CD4-positive, alpha-beta T cell (primary cell): ENCODE measurements at regions not wholly inside any gene's neighbourhood (a gene's known extent, or its start where the extent isn't known, plus 50 kb on each side); places are given as distances from the start of the nearest gene placed in this dataset.

Experiments
- ATAC-seq: fragments of 200-7000 bp; cut with Tn5 transposase; one replicate; pipeline ENCODE4 v1.10.0; 2022; ENCODE audit warnings: mild to moderate bottlenecking; ENCODE audit not compliant: poor library complexity
- CTCF ChIA-PET: fragments of 350-600 bp; sonication (Branson Sonifier 250); formaldehyde crosslinking; loops from one replicate; lab custom pipeline; 2021; ENCODE audit warnings: antibody characterized with exemption, inconsistent platforms; lab: Charles Lee
- POLR2A ChIA-PET: fragments of 350-600 bp; sonication (Branson Sonifier 250); formaldehyde crosslinking; loops from one replicate; lab custom pipeline; 2021; ENCODE audit warnings: antibody characterized with exemption, inconsistent platforms; lab: Charles Lee
- DNase-seq, 14 experiments: peaks; one replicate each; pipeline ENCODE4 v3.0.0-alpha.2; 2013 to 2020; ENCODE audit warnings: mixed read lengths in 2 of 14
- H3K27ac ChIP-seq, 2 donors: one replicate each; pipeline versions ENCODE4 v1.5.1 to v1.7.0; 2013; ENCODE audit warnings: low read length in 2 of 2, low read depth in 1 of 2, mild to moderate bottlenecking in 1 of 2
- H3K27me3 ChIP-seq, 2 experiments: 1 replicate in 1 of 2; 2 replicates in 1 of 2; pipeline versions ENCODE4 v1.6.1 to v1.7.0; 2013; ENCODE audit warnings: low read length in 2 of 2, control low read depth in 1 of 2, mild to moderate bottlenecking in 1 of 2, moderate library complexity in 1 of 2; ENCODE audit not compliant: insufficient read depth in 2 of 2, control insufficient read depth in 1 of 2
- H3K36me3 ChIP-seq: one replicate; pipeline ENCODE4 v1.6.1; 2013; ENCODE audit warnings: low read length, control low read depth; ENCODE audit not compliant: insufficient read depth
- H3K4me1 ChIP-seq: one replicate; pipeline ENCODE4 v1.6.1; 2013; ENCODE audit warnings: low read length, control low read depth; ENCODE audit not compliant: insufficient read depth
- H3K4me3 ChIP-seq: one replicate; pipeline ENCODE4 v1.5.1; 2013; ENCODE audit warnings: mild to moderate bottlenecking, low read length, moderate library complexity
- H3K9me3 ChIP-seq, 2 experiments: 1 replicate in 1 of 2; 2 replicates in 1 of 2; pipeline versions ENCODE4 v1.6.1 to v1.7.0; 2013; ENCODE audit warnings: low read length in 2 of 2, mild to moderate bottlenecking in 2 of 2, control low read depth in 1 of 2, moderate library complexity in 1 of 2; ENCODE audit not compliant: control insufficient read depth in 1 of 2, insufficient read depth in 1 of 2
- H3K27ac Mint-ChIP-seq: one replicate; pipeline ENCODE4 v1.8.0; 2020; ENCODE audit warnings: mixed read lengths
- H3K27me3 Mint-ChIP-seq: one replicate; pipeline ENCODE4 v1.8.0; 2021; ENCODE audit warnings: mixed read lengths
- H3K36me3 Mint-ChIP-seq: one replicate; pipeline ENCODE4 v1.8.0; 2021; ENCODE audit warnings: low read depth, mixed read lengths
- H3K4me1 Mint-ChIP-seq: one replicate; pipeline ENCODE4 v1.8.0; 2021; ENCODE audit warnings: low read depth, mixed read lengths
- H3K4me3 Mint-ChIP-seq: one replicate; pipeline ENCODE4 v1.8.0; 2020; ENCODE audit warnings: mild to moderate bottlenecking, mixed read lengths
- H3K9me3 Mint-ChIP-seq: one replicate; pipeline ENCODE4 v1.8.0; 2020; ENCODE audit warnings: mixed read lengths
- CTCF ChIP-seq: fragments of 200-600 bp; IDR thresholded peaks from one replicate; pipeline ENCODE4 v1.8.0; 2022; ENCODE audit warnings: antibody characterized with exemption, mild to moderate bottlenecking
- intact Hi-C, 2 experiments: fragments of 100-400 bp; cut with DNase I in 1 of 2; cut with micrococcal nuclease in 1 of 2; formaldehyde crosslinking; loops; one replicate each; pipeline versions ENCODE4 v1.15.1 to v1.9.0; 2023 to 2025; cut with DNase I, micrococcal nuclease

DNA sequence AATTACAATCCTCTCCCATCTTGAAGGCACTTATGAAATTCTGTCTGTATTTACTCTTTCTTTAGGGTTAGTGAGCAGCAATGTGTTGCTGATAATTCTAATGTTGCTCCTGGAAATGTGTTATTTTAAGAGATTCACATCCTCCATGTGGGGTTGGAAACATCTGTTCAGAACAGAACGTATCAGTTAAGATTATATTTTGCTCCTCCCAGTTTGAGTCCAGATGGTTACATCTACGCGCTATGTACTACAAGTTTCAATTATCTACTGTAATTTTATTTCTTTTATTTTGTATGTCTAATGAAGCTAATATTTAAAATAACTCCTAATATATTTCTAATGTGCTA, 250.6 kb upstream of the KLF6 start:
- ChIA-PET CTCF (interaction anchor here (1.0 kb wide), 1 partner anchor 224 kb away, joined by 3 read pairs; no protein-coding TSS in a partner anchor), POLR2A (interaction anchor here (0.7 to 2.0 kb wide), 5 partner anchors 22 to 258 kb away, joined by 3 to 17 read pairs (median 3); partner anchors contain the start of gene KLF6)
- no peaks in the 10 kb centered on the region for H3K36me3 ChIP-seq
- Mint-ChIP-seq H3K36me3 (no peaks in the 10 kb centered on the region), H3K4me3 (peak overlapping the region; percentile 86), H3K9me3 (no peaks in the 10 kb centered on the region), H3K4me1 (peaks cover 26% of the 10 kb centered on the region), H3K27ac (peak overlapping the region; percentile 82), H3K27me3 (no peaks in the 10 kb centered on the region)
- no peak for TF ChIP-seq CTCF
- DNase-seq (no peak), ATAC-seq (no peak)
- peak overlapping the region; percentile 42 for H3K4me3 ChIP-seq
- no peaks in the 10 kb centered on the region for H3K9me3 ChIP-seq
- peaks cover 26% of the 10 kb centered on the region for H3K4me1 ChIP-seq
- intact Hi-C loops = no loop called here
- no peaks in the 10 kb centered on the region for H3K27me3 ChIP-seq
- no peak overlapping the region for H3K27ac ChIP-seq

DNA sequence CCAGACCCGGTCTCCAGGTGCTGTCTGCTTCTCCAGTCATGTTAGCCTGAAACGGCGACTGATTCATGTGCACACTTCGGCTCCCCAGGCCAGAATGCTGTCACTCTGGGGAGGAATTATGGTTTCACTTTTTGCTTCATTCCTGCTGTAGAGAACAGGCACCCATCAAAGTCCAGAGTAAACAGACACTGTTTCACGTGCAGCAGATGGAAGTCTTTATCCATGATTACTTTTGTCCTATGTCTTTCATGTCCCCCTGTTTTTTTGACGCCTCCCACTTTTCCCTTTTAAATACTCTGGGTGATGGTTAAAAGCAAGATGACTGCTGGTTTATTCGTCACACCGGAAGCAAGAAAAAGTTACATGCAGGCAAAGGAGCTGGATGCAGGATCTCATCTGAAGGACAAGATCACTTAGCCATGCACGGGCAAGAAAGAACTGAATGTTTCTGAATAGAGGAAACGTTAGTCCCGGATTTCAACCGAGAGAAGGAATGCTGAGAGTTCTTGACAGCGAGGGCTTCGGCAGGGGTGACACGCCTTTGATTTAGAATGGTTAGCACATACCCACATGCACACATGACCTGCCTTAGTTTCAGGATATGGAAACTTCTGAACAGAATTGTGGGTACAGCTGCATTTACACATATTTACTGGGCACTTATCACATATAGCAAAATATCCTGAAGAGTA, 250.0 kb upstream of the KLF6 start:
- Mint-ChIP-seq H3K4me3 (peak overlapping the region; percentile 86), H3K36me3 (no peaks in the 10 kb centered on the region), H3K27ac (peak overlapping the region; percentile 82), H3K9me3 (no peaks in the 10 kb centered on the region), H3K27me3 (no peaks in the 10 kb centered on the region), H3K4me1 (peaks cover 26% of the 10 kb centered on the region)
- ChIA-PET POLR2A (interaction anchor here (0.7 to 2.0 kb wide), 5 partner anchors 22 to 257 kb away, joined by 3 to 17 read pairs (median 3); partner anchors contain the start of gene KLF6), CTCF (interaction anchor here (1.0 kb wide), 1 partner anchor 224 kb away, joined by 3 read pairs; no protein-coding TSS in a partner anchor)
- peak overlapping the region in 1 of 2 donors; percentile 16 for H3K27ac ChIP-seq
- DNase-seq (peak in 5 of 14 experiments; percentile 6 to 57 (median 40)), ATAC-seq (peak; percentile 77)
- intact Hi-C loops = no loop called here
- H3K9me3 ChIP-seq = no peaks in the 10 kb centered on the region
- no peaks in the 10 kb centered on the region for H3K36me3 ChIP-seq
- TF ChIP-seq CTCF = no peak
- peak overlapping the region; percentile 42 for H3K4me3 ChIP-seq
- H3K27me3 ChIP-seq = no peaks in the 10 kb centered on the region
- peaks cover 26% of the 10 kb centered on the region for H3K4me1 ChIP-seq

DNA sequence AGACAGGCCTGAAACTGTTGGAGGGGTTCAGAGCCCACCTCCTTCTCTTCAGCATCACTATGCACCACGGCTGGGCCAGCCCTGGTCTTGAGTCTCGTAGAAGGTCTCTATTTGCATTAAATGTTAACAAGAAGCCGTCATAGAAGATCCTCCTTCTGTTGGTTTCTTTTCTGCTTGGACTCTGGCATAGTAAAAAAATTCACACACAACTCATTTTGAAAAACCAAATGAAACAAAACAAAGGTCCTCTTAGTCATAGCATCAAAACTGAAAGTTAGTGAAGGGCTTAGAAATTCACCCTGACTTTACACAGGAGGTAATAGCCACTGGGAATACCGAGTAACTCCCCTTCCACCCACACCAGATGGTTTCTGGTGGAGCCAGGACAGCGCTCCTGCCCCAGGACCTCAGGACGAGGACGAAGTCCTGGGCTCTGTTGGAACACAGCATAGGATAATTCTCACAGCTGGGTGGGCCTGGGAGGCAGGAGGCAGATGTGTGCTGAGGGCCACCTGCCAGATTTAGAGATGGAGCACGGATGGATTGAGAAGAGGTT, 248.4 kb upstream of the KLF6 start:
- Mint-ChIP-seq H3K27me3 (no peaks in the 10 kb centered on the region), H3K9me3 (no peaks in the 10 kb centered on the region), H3K4me1 (peaks cover 26% of the 10 kb centered on the region), H3K36me3 (no peaks in the 10 kb centered on the region), H3K27ac (peak overlapping the region; percentile 82), H3K4me3 (peak overlapping the region; percentile 62)
- Histone ChIP-seq H3K4me1 (peaks cover 26% of the 10 kb centered on the region), H3K4me3 (no peak overlapping the region), H3K9me3 (no peaks in the 10 kb centered on the region), H3K27ac (peak overlapping the region in 1 of 2 donors; percentile 11), H3K36me3 (no peaks in the 10 kb centered on the region), H3K27me3 (no peaks in the 10 kb centered on the region)
- no peak for TF ChIP-seq CTCF
- ChIA-PET POLR2A (no interaction called here), CTCF (no interaction called here)
- ATAC-seq (no peak), DNase-seq (peak in 1 of 14 experiments; percentile 32)
- intact Hi-C loops = no loop called here
